ENCODE measurements at regions not wholly inside any gene's neighbourhood (a gene's known extent, or its start where the extent isn't known, plus 50 kb on each side); places are given as distances from the start of the nearest gene placed in this dataset.
"Not testable (repeated sequence)": the region's sequence is repeated elsewhere in the genome, so short reads cannot be mapped to it uniquely, and the experiment has no call there.

- DNase-seq, result no peak
Measured at GRCh38 chr5:100641833-100642232, 106.7 kb downstream of the FAM174A start.

GRCh38 chr5:100643473-100643872 lies 108.3 kb downstream of the FAM174A start:
- DNase-seq, result peak; percentile 3

GRCh38 chr5:100644185-100644584 lies 109.0 kb downstream of the FAM174A start:
- DNase-seq, result no peak

GRCh38 chr5:100644776-100645175 lies 109.6 kb downstream of the FAM174A start:
- DNase-seq, result no peak

- no peak for DNase-seq
Measured at GRCh38 chr5:100646011-100646410, 110.8 kb downstream of the FAM174A start.

- no peak for DNase-seq
Measured at GRCh38 chr5:100646691-100647090, 111.5 kb downstream of the FAM174A start.

- DNase-seq, result peak; percentile 21
Measured at GRCh38 chr5:100647461-100648230, 112.5 kb downstream of the FAM174A start.

- DNase-seq, result no peak
Measured at GRCh38 chr5:100654895-100655294, 119.7 kb downstream of the FAM174A start.

GRCh38 chr5:100656771-100657170 lies 121.6 kb downstream of the FAM174A start:
- DNase-seq, result not testable (repeated sequence)

GRCh38 chr5:100659080-100659795 lies 124.1 kb downstream of the FAM174A start:
- DNase-seq, result no peak

GRCh38 chr5:100664140-100664539 lies 129.0 kb downstream of the FAM174A start:
- DNase-seq, result no peak

GRCh38 chr5:100667161-100667630 lies 132.0 kb downstream of the FAM174A start:
- peak; percentile 83 for DNase-seq

- DNase-seq, result no peak
Measured at GRCh38 chr5:100668511-100668910, 133.3 kb downstream of the FAM174A start.

- DNase-seq, result no peak
Measured at GRCh38 chr5:100676817-100677631, 141.8 kb downstream of the FAM174A start.

GRCh38 chr5:100682625-100683024 lies 147.5 kb downstream of the FAM174A start:
- no peak for DNase-seq

GRCh38 chr5:100683881-100684280 lies 148.7 kb downstream of the FAM174A start:
- no peak for DNase-seq

- not testable (repeated sequence) for DNase-seq
Measured at GRCh38 chr5:100685122-100685521, 149.9 kb downstream of the FAM174A start.

- DNase-seq, result not testable (repeated sequence)
Measured at GRCh38 chr5:100688834-100689233, 153.7 kb downstream of the FAM174A start.

GRCh38 chr5:100690036-100690560 lies 154.9 kb downstream of the FAM174A start:
- no peak for DNase-seq

- no peak for DNase-seq
Measured at GRCh38 chr5:100691085-100691484, 155.9 kb downstream of the FAM174A start.

GRCh38 chr5:100691548-100691947 lies 156.4 kb downstream of the FAM174A start:
- DNase-seq, result no peak

GRCh38 chr5:100693481-100693880 lies 158.3 kb downstream of the FAM174A start:
- DNase-seq, result no peak

GRCh38 chr5:100694100-100694499 lies 158.9 kb downstream of the FAM174A start:
- no peak for DNase-seq
